Panc1 (cell line): ENCODE measurements at regions not wholly inside any gene's neighbourhood (a gene's known extent, or its start where the extent isn't known, plus 50 kb on each side); places are given as distances from the start of the nearest gene placed in this dataset.

Source experiments
- ATAC-seq: fragments of 200-7000 bp; cut with Tn5 transposase; 2 replicates; pipeline ENCODE4 v1.9.1; 2020; ENCODE audit warnings: mild to moderate bottlenecking, moderate library complexity
- BruUV-seq: library from RNA; stranded (reverse); fragments of 400-500 nt; replicated peaks from 2 replicates; lab custom pipeline; 2021; lab: Mats Ljungman, UMichigan
- CTCF ChIA-PET: fragments of 300-600 bp; sonication (Branson Sonifier 250); formaldehyde crosslinking; loops from one replicate; lab custom pipeline; 2022; ENCODE audit warnings: antibody characterized with exemption; lab: Charles Lee
- POLR2A ChIA-PET: fragments of 300-600 bp; sonication (Branson Sonifier 250); formaldehyde crosslinking; loops from one replicate; lab custom pipeline; 2022; ENCODE audit warnings: antibody characterized with exemption; lab: Charles Lee
- DNase-seq: peaks from one replicate; pipeline ENCODE4 v3.0.0-alpha.2; 2010; ENCODE audit warnings: low read depth, low spot score
- H3K27ac ChIP-seq: 2 replicates; pipeline ENCODE4 v1.5.1; 2011; ENCODE audit warnings: mild to moderate bottlenecking, low read length, inconsistent platforms
- H3K27me3 ChIP-seq: fragments of 200-500 bp; sonication (Bioruptor generic); 2 replicates; pipeline ENCODE4 v1.6.0; 2014; ENCODE audit warnings: low read length, inconsistent platforms; ENCODE audit not compliant: control insufficient read depth, insufficient read depth
- H3K36me3 ChIP-seq: fragments of 200-500 bp; sonication (Bioruptor generic); 2 replicates; pipeline ENCODE4 v1.5.1; 2014; ENCODE audit warnings: inconsistent platforms, mild to moderate bottlenecking, low read length, moderate library complexity; ENCODE audit not compliant: control insufficient read depth, insufficient read depth
- H3K4me1 ChIP-seq: 2 replicates; pipeline ENCODE4 v1.5.1; 2011; ENCODE audit warnings: inconsistent platforms, mild to moderate bottlenecking, low read length, moderate library complexity; ENCODE audit not compliant: control insufficient read depth, insufficient read depth
- H3K4me3 ChIP-seq, 2 experiments: 2 replicates each; pipeline ENCODE4 v1.5.1; 2011 to 2012; ENCODE audit warnings: low read depth in 2 of 2, low read length in 2 of 2, mild to moderate bottlenecking in 2 of 2, inconsistent platforms in 1 of 2, moderate library complexity in 1 of 2
- H3K9me3 ChIP-seq: fragments of 200-500 bp; sonication (Bioruptor generic); 2 replicates; pipeline ENCODE4 v1.5.1; 2014; ENCODE audit warnings: low read depth, mild to moderate bottlenecking, inconsistent platforms, low read length, moderate library complexity; ENCODE audit not compliant: control insufficient read depth, insufficient read depth
- CTCF ChIP-seq: fragments of 450-650 bp; IDR thresholded peaks from 2 replicates; pipeline ENCODE4 v1.5.1; 2017; ENCODE audit warnings: mild to moderate bottlenecking
- POLR2AphosphoS5 ChIP-seq: IDR thresholded peaks from 2 replicates; pipeline ENCODE4 v1.6.1; 2012; ENCODE audit warnings: mild to moderate bottlenecking, low read depth, low read length, moderate library complexity
- REST ChIP-seq, 2 experiments: IDR thresholded peaks; 2 replicates each; pipeline ENCODE4 v1.6.1; 2011 to 2012; ENCODE audit warnings: low read depth in 2 of 2, control low read depth in 1 of 2, low read length in 1 of 2, mild to moderate bottlenecking in 1 of 2, moderate library complexity in 1 of 2; ENCODE audit not compliant: insufficient read depth in 1 of 2
- SIN3A ChIP-seq: IDR thresholded peaks from 2 replicates; pipeline ENCODE4 v1.6.1; 2012; ENCODE audit warnings: low read depth, mild to moderate bottlenecking, low read length, moderate library complexity, borderline replicate concordance; ENCODE audit not compliant: insufficient read depth
- TCF7L2 ChIP-seq: IDR thresholded peaks from 2 replicates; pipeline ENCODE4 v1.6.1; 2011; ENCODE audit warnings: mild to moderate bottlenecking, low read depth, low read length, inconsistent platforms
- in situ Hi-C: cut with HindIII; loops from 2 replicates; pipeline ENCODE4 v1.10.0; 2016; ENCODE audit warnings: low sequenced_read_pairs, low pct_unique_long_range_greater_than_20kb
- intact Hi-C: fragments of 100-400 bp; cut with micrococcal nuclease; formaldehyde crosslinking; loops from one replicate; pipeline ENCODE4 v1.10.0; 2022; ENCODE audit not compliant: unreplicated experiment

GRCh38 chr10:128527711-128528110 lies 401.5 kb upstream of the MKI67 start:
- no peak overlapping the region for H3K4me3 ChIP-seq
- peaks cover 4% of the 10 kb centered on the region for H3K27me3 ChIP-seq
- no peaks in the 10 kb centered on the region for H3K36me3 ChIP-seq
- in situ Hi-C loops, result no loop called here
- ChIA-PET POLR2A (no interaction called here), CTCF (no interaction called here)
- H3K9me3 ChIP-seq, result no peaks in the 10 kb centered on the region
- DNase-seq (no peak), ATAC-seq (no peak)
- BruUV-seq, result no TSS peak
- TF ChIP-seq CTCF, result no peak
- no peak for TF ChIP-seq TCF7L2
- TF ChIP-seq SIN3A, result no peak
- intact Hi-C loops, result loop anchor here (5.0 kb wide), 1 partner anchor 260 kb away; no protein-coding TSS in a partner anchor
- no peaks in the 10 kb centered on the region for H3K4me1 ChIP-seq
- no peak overlapping the region for H3K27ac ChIP-seq

- ATAC-seq, result no peak
- no peak overlapping the region for H3K27ac ChIP-seq
- DNase-seq, result no peak
- TF ChIP-seq REST (IDR thresholded peaks at IDR 0.05; ENCODE audit: insufficient read depth in 1 of 2, low read depth in 2 of 2, low read length in 1 of 2), result no peak
- H3K36me3 ChIP-seq, result no peaks in the 10 kb centered on the region
- no peaks in the 10 kb centered on the region for H3K4me1 ChIP-seq
- in situ Hi-C loops (no loop called here), intact Hi-C loops (loop anchor here (5.0 kb wide), 1 partner anchor 261 kb away; no protein-coding TSS in a partner anchor)
- H3K9me3 ChIP-seq, result no peaks in the 10 kb centered on the region
- no peak overlapping the region for H3K4me3 ChIP-seq
- ChIA-PET POLR2A (no interaction called here), CTCF (no interaction called here)
- H3K27me3 ChIP-seq, result peaks cover 6% of the 10 kb centered on the region
- BruUV-seq, result no TSS peak
Observed at GRCh38 chr10:128528167-128528566, 401.9 kb upstream of the MKI67 start.

GRCh38 chr10:128528781-128529180 lies 402.6 kb upstream of the MKI67 start:
- DNase-seq, result no peak
- ATAC-seq, result no peak
- in situ Hi-C loops (no loop called here), intact Hi-C loops (loop anchor here (5.0 kb wide), 1 partner anchor 261 kb away; no protein-coding TSS in a partner anchor)
- no peak for TF ChIP-seq CTCF
- no peak for TF ChIP-seq REST (IDR thresholded peaks at IDR 0.05; ENCODE audit: insufficient read depth in 1 of 2, low read depth in 2 of 2, low read length in 1 of 2)
- no peak for TF ChIP-seq SIN3A
- TF ChIP-seq POLR2AphosphoS5, result no peak
- no peak for TF ChIP-seq TCF7L2
- ChIA-PET POLR2A (no interaction called here), CTCF (no interaction called here)
- BruUV-seq, result no TSS peak
- no peak overlapping the region for H3K27ac ChIP-seq
- H3K36me3 ChIP-seq, result no peaks in the 10 kb centered on the region
- H3K4me3 ChIP-seq, result no peak overlapping the region
- no peaks in the 10 kb centered on the region for H3K4me1 ChIP-seq
- no peaks in the 10 kb centered on the region for H3K9me3 ChIP-seq
- peaks cover 8% of the 10 kb centered on the region for H3K27me3 ChIP-seq
